AG09309 (cell line): ENCODE measurements at regions not wholly inside any gene's neighbourhood (a gene's known extent, or its start where the extent isn't known, plus 50 kb on each side); places are given as distances from the start of the nearest gene placed in this dataset.

Experiments
- DNase-seq: peaks from one replicate; pipeline ENCODE4 v3.0.0-alpha.2; 2010; ENCODE audit warnings: low read depth
- H3K4me3 ChIP-seq: 2 replicates; pipeline ENCODE4 v1.5.1; 2011; ENCODE audit warnings: mild to moderate bottlenecking, low read depth, low read length, moderate library complexity; ENCODE audit not compliant: control insufficient read depth
- TF ChIP-seq, protein P1 (sequence below): IDR thresholded peaks from 2 replicates; pipeline ENCODE4 v1.5.1; 2011; ENCODE audit warnings: mild to moderate bottlenecking, low read depth, low read length, inconsistent platforms; ENCODE audit not compliant: insufficient read depth, control insufficient read depth; ENCODE audit errors: missing control alignments

DNA sequence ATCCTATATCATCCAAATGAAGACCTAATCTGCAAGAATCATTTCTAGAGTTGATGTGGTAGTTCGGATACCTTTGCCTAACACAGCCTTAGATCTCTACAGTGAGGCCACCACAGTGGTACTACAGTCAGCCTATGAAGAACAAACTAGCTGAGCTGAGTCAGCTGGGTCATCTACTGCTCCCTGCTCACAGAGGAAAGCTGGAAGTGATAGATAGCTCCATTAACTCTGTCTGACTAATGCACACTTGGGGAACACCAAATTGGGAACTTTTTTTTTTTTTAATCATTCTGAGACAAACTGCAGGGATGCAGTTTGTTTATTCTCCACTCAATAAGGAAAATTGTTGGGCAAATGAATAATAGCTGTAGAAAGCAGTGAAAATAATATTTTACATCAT, 1160.6 kb downstream of the PCDH9 start:
- no peak for DNase-seq
- no peak overlapping the region for H3K4me3 ChIP-seq
- TF ChIP-seq, protein P1, sequence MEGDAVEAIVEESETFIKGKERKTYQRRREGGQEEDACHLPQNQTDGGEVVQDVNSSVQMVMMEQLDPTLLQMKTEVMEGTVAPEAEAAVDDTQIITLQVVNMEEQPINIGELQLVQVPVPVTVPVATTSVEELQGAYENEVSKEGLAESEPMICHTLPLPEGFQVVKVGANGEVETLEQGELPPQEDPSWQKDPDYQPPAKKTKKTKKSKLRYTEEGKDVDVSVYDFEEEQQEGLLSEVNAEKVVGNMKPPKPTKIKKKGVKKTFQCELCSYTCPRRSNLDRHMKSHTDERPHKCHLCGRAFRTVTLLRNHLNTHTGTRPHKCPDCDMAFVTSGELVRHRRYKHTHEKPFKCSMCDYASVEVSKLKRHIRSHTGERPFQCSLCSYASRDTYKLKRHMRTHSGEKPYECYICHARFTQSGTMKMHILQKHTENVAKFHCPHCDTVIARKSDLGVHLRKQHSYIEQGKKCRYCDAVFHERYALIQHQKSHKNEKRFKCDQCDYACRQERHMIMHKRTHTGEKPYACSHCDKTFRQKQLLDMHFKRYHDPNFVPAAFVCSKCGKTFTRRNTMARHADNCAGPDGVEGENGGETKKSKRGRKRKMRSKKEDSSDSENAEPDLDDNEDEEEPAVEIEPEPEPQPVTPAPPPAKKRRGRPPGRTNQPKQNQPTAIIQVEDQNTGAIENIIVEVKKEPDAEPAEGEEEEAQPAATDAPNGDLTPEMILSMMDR, result no peak

DNA sequence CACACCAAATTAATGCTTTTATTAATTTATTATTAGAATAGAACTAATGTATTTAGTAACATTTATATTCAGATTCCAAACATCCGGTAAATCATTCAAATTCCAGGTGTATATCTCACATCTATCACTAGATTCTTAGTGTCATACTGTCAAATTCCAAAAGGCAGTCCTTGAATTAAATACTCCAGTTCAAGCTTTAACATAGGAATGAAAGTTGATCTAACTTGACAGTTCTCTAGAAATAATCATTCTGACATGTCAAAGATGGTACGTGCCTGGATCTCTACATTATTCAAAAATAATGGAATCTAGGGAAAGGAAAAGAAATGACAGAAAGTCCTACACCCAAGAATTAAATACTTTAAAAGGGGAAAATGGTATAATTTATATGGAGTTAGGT, 1161.5 kb downstream of the PCDH9 start:
- DNase-seq, result no peak
- TF ChIP-seq, protein P1, result no peak

DNA sequence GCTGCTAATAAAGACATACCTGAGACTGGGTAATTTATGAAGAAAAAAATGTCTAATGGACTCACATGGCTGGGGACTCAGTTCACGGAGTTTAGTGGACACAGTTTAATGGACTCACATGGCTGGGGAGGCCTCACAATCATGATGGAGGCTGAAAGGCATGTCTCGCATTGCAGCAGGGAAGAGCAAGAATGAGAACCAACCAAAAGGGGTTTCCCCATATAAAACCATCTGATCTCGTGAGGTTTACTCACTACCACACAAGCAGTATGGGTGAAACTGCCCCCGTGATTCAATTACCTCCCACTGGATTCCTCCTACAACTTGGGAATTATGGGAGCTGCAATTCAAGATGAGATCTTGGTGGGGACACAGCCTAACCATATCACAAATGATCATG, 1181.2 kb downstream of the PCDH9 start:
- DNase-seq, result no peak
- TF ChIP-seq, protein P1, result no peak
- H3K4me3 ChIP-seq, result no peak overlapping the region

More for the DNA sequence above, 1161.5 kb downstream of the PCDH9 start:
- no peak overlapping the region for H3K4me3 ChIP-seq

DNA sequence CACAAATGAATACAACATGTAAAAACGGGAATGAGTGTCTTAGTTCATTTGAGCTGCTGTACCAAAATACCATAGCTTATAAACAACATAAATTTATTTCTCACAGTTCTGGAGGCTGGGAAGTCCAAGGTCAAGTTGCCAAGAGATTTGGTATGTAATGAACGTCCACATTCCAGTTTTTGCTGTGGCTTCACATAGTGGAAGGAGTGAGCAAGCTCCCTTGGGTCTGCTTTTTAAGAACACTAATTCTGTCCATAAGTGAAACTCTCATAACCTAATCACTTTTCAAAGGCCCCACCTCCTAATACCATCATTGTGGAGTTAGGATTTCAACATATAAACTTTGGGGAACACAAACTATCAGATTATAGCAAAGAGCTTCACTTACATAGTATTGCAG, 1189.6 kb downstream of the PCDH9 start:
- DNase-seq, result no peak
- TF ChIP-seq, protein P1, result no peak
- no peak overlapping the region for H3K4me3 ChIP-seq

DNA sequence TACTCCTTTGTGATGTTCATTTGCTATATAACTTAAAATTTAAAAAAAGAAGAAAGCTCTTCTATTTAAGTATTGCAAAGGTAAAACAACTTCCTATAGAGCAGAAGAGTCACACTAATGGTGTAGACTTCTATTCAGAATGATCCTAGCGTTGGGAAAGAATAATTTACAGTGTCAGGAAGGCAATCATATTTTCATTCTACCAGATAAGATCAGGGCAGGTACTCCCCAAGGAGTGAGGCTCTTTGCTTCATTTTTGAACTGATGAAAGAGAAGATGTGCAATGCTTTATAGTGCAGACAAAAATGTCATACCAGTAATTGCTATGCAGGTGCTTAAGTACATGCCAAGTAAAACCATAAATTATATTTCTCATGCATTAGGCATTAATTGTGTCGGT, 1193.0 kb downstream of the PCDH9 start:
- H3K4me3 ChIP-seq, result no peak overlapping the region
- TF ChIP-seq, protein P1, result no peak
- no peak for DNase-seq

DNA sequence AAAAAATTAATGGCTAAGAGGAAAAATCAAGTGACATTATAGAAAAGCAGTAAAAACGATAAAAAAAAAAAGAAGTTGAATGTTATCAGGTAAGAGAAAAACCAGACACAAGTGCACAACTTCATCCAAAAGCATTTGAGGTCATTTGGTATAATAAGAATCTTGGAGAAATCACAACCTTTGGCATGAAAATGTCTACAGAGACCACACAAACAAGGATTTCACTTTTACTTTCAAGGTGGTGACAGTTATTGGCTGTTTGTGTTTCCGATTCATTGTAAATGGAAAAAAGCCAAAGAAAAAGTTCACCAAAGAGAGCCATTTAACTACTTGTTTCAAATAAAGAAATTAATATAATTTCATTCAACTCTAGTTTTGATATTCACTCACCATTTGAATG, 1193.5 kb downstream of the PCDH9 start:
- no peak for DNase-seq
- TF ChIP-seq, protein P1, result no peak
- no peak overlapping the region for H3K4me3 ChIP-seq

DNA sequence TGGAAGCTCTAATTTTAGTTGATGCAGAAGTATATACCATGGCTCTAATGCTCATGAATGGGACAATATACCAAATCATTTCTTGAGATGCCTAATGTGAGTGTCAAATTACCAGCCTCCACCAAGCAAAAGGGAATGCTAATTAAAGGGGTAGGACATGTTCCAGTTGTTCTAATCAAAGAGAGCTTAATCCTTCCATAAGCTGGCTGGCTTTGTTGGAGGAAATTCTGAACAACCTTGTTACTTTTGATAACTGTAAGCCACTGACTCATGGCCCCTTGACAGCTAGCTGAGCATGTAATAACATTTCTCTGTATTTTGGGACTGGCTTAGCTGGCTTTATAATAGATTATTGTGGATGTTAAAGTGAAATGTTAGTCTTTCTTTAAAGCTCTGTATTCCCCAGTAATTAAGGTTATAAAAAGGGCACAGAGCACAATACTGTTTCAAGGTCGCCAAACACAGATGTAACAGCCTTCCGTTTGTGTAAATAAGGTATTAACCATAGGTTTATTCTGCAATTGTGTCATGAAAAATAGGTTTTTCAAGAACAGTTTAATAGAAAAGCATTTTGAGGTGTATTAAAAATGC, 1194.0 kb downstream of the PCDH9 start:
- no peak for DNase-seq
- no peak overlapping the region for H3K4me3 ChIP-seq
- TF ChIP-seq, protein P1, result no peak
